ENCODE measurements at regions not wholly inside any gene's neighbourhood (a gene's known extent, or its start where the extent isn't known, plus 50 kb on each side); places are given as distances from the start of the nearest gene placed in this dataset.

DNA sequence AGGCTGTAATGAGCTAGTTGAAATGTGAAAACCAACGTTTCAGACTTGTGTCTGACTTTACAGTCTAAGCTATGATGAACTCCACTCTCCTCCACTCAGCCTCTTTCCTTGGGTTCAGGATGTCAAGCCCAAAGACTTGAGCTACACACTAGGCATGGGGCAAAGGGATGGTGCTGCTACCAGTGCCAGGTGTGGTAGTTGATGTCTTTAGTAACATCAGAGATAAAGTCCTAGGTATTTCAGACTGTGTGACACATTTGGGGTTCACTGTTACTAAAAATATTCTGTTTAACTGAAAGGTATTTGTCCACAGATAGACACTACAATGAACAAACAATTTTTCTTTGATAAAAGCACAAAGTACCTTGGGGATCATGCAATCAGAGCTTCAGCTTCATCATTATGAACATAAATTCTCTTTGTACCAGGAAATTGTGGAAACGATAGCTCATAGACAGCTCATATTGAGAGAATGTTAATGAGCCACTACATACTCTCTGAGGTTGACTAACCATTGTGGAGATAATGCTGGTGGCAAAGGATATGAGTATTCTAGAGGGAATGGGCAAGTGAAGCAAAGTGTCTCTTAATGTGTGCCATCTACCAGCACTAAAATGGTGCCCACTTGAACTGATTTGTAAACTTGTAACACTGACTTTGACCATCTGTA is 253.7 kb upstream of the THUMPD2 start:
- no peak overlapping the region for H3K4me3 Mint-ChIP-seq
- no peak overlapping the region for H3K27ac Mint-ChIP-seq
- no peaks in the 10 kb centered on the region for H4K20me1 ChIP-seq (ENCODE audit: control insufficient read depth, insufficient read depth, low read length, poor library complexity, severe bottlenecking)
- H3K27ac ChIP-seq (ENCODE audit: low read length in 2 of 2): no peak overlapping the region
- POLR2A ChIA-PET: no interaction called here
- CTCF ChIA-PET: no interaction called here
- H3K27me3 ChIP-seq (replicated peaks in 1 of 4; ENCODE audit: control extremely low read depth in 1 of 4, control insufficient read depth in 3 of 4, insufficient read depth in 4 of 4, low read length in 3 of 4): no peaks in the 10 kb centered on the region
- no peaks in the 10 kb centered on the region for H3K27me3 Mint-ChIP-seq
- no peak for TF ChIP-seq EZH2 (IDR thresholded peaks at IDR 0.05; ENCODE audit: borderline replicate concordance, insufficient read depth, low read depth, low read length, poor library complexity, severe bottlenecking)
- TF ChIP-seq CTCF (IDR thresholded peaks at IDR 0.05): no peak
- H3K9ac ChIP-seq (ENCODE audit: low read length): no peak overlapping the region
- H3K36me3 ChIP-seq (replicated peaks in 1 of 2; ENCODE audit: control extremely low read depth in 1 of 2, control insufficient read depth in 1 of 2, extremely low read depth in 1 of 2, insufficient read depth in 2 of 2, low read length in 1 of 2): no peaks in the 10 kb centered on the region
- WGBS (ENCODE audit: insufficient coverage): 80% methylated on average over 1 of the region's 2 CpGs
- no peak overlapping the region for H3K4me3 ChIP-seq (ENCODE audit: control extremely low read depth in 1 of 5, extremely low read depth in 1 of 5, insufficient read depth in 1 of 5, low read depth in 2 of 5, low read length in 4 of 5)
- H3K4me1 ChIP-seq (ENCODE audit: control insufficient read depth in 2 of 2, insufficient read depth in 2 of 2, low read length in 2 of 2): peaks cover 3 to 11% of the 10 kb centered on the region in 2 donors
- no peak overlapping the region for H3K4me2 ChIP-seq (replicated peaks; ENCODE audit: low read depth, low read length, poor library complexity, severe bottlenecking)
- intact Hi-C loops (cut with micrococcal nuclease): no loop called here
- no peak overlapping the region for H2AFZ ChIP-seq (ENCODE audit: insufficient read depth, low read depth, low read length, poor library complexity, severe bottlenecking)
- peaks cover 6% of the 10 kb centered on the region for H3K4me1 Mint-ChIP-seq
- no peak for DNase-seq
- H3K9me3 Mint-ChIP-seq (ENCODE audit: insufficient read depth): peaks cover 3% of the 10 kb centered on the region
- ATAC-seq (ENCODE audit: low read depth): no peak
- H3K9me3 ChIP-seq (ENCODE audit: control extremely low read depth in 1 of 3, control insufficient read depth in 2 of 3, insufficient read depth in 1 of 3, low read length in 2 of 3): peaks cover 0 to 1% (median 0%) of the 10 kb centered on the region in 3 donors
- H3K79me2 ChIP-seq (ENCODE audit: control insufficient read depth, insufficient read depth, low read length): no peaks in the 10 kb centered on the region

GRCh38 chr2:40030456-40030975 is 251.5 kb upstream of the THUMPD2 start:
- peaks cover 3 to 11% of the 10 kb centered on the region in 2 donors for H3K4me1 ChIP-seq (ENCODE audit: control insufficient read depth in 2 of 2, insufficient read depth in 2 of 2, low read length in 2 of 2)
- H4K20me1 ChIP-seq (ENCODE audit: control insufficient read depth, insufficient read depth, low read length, poor library complexity, severe bottlenecking): no peaks in the 10 kb centered on the region
- DNase-seq (no peak), ATAC-seq (ENCODE audit: low read depth) (no peak)
- Mint-ChIP-seq H3K27me3 (no peaks in the 10 kb centered on the region), H3K27ac (no peak overlapping the region), H3K4me1 (peaks cover 6% of the 10 kb centered on the region), H3K4me3 (no peak overlapping the region), H3K9me3 (ENCODE audit: insufficient read depth) (peaks cover 3% of the 10 kb centered on the region)
- TF ChIP-seq EZH2 (IDR thresholded peaks at IDR 0.05; ENCODE audit: borderline replicate concordance, insufficient read depth, low read depth, low read length, poor library complexity, severe bottlenecking) (no peak), CTCF (IDR thresholded peaks at IDR 0.05) (no peak)
- H2AFZ ChIP-seq (ENCODE audit: insufficient read depth, low read depth, low read length, poor library complexity, severe bottlenecking): no peak overlapping the region
- H3K4me2 ChIP-seq (replicated peaks; ENCODE audit: low read depth, low read length, poor library complexity, severe bottlenecking): no peak overlapping the region
- H3K27me3 ChIP-seq (replicated peaks in 1 of 4; ENCODE audit: control extremely low read depth in 1 of 4, control insufficient read depth in 3 of 4, insufficient read depth in 4 of 4, low read length in 3 of 4): no peaks in the 10 kb centered on the region
- no peaks in the 10 kb centered on the region for H3K36me3 ChIP-seq (replicated peaks in 1 of 2; ENCODE audit: control extremely low read depth in 1 of 2, control insufficient read depth in 1 of 2, extremely low read depth in 1 of 2, insufficient read depth in 2 of 2, low read length in 1 of 2)
- H3K9me3 ChIP-seq (ENCODE audit: control extremely low read depth in 1 of 3, control insufficient read depth in 2 of 3, insufficient read depth in 1 of 3, low read length in 2 of 3): peaks cover 0 to 1% (median 0%) of the 10 kb centered on the region in 3 donors
- POLR2A ChIA-PET: no interaction called here
- no peak overlapping the region for H3K4me3 ChIP-seq (ENCODE audit: control extremely low read depth in 1 of 5, extremely low read depth in 1 of 5, insufficient read depth in 1 of 5, low read depth in 2 of 5, low read length in 4 of 5)
- intact Hi-C loops (cut with micrococcal nuclease): no loop called here
- WGBS (ENCODE audit: insufficient coverage): 100% methylated on average over 1 of the region's 2 CpGs
- CTCF ChIA-PET: no interaction called here
- H3K9ac ChIP-seq (ENCODE audit: low read length): no peak overlapping the region
- H3K79me2 ChIP-seq (ENCODE audit: control insufficient read depth, insufficient read depth, low read length): no peaks in the 10 kb centered on the region
- no peak overlapping the region for H3K27ac ChIP-seq (ENCODE audit: low read length in 2 of 2)

All from B cell (primary cell).